H9 (cell line): ENCODE measurements at regions not wholly inside any gene's neighbourhood (a gene's known extent, or its start where the extent isn't known, plus 50 kb on each side); places are given as distances from the start of the nearest gene placed in this dataset.

ENCODE experiments used
- DNase-seq: peaks from one replicate; pipeline ENCODE4 v3.0.0-alpha.2; 2017
- H2AFZ ChIP-seq: one replicate; pipeline ENCODE4 v1.6.1; 2013; ENCODE audit warnings: mild to moderate bottlenecking, low read length, control low read depth, moderate library complexity
- H2AK5ac ChIP-seq: 2 replicates; pipeline ENCODE4 v1.6.1; 2013; ENCODE audit warnings: low read length, control low read depth, mixed read lengths; ENCODE audit not compliant: insufficient read length
- H2BK120ac ChIP-seq: one replicate; pipeline ENCODE4 v1.6.1; 2013; ENCODE audit warnings: low read depth, mild to moderate bottlenecking, low read length, control low read depth, inconsistent platforms; ENCODE audit not compliant: poor library complexity, severe bottlenecking
- H2BK12ac ChIP-seq: 2 replicates; pipeline ENCODE4 v1.6.1; 2013; ENCODE audit warnings: low read length, control low read depth, mixed read lengths, low read depth; ENCODE audit not compliant: insufficient read length
- H2BK15ac ChIP-seq: 2 replicates; pipeline ENCODE4 v1.6.1; 2013; ENCODE audit warnings: low read depth, low read length, control low read depth
- H2BK20ac ChIP-seq: one replicate; pipeline ENCODE4 v1.6.1; 2013; ENCODE audit warnings: low read depth, mild to moderate bottlenecking, low read length, control low read depth, inconsistent platforms; ENCODE audit not compliant: poor library complexity, severe bottlenecking
- H2BK5ac ChIP-seq: 2 replicates; pipeline ENCODE4 v1.6.1; 2013; ENCODE audit warnings: low read length, control low read depth, mixed read lengths; ENCODE audit not compliant: insufficient read length
- H3K14ac ChIP-seq: 2 replicates; pipeline ENCODE4 v1.6.1; 2013; ENCODE audit warnings: low read length, control low read depth; ENCODE audit not compliant: insufficient read depth
- H3K18ac ChIP-seq: 2 replicates; pipeline ENCODE4 v1.6.1; 2013; ENCODE audit warnings: low read depth, mild to moderate bottlenecking, mixed read lengths, low read length, control low read depth; ENCODE audit not compliant: insufficient read length
- H3K23ac ChIP-seq: 2 replicates; pipeline ENCODE4 v1.6.1; 2013; ENCODE audit warnings: low read length, control low read depth, mixed read lengths, low read depth; ENCODE audit not compliant: insufficient read length
- H3K23me2 ChIP-seq: 2 replicates; pipeline ENCODE4 v1.6.1; 2013; ENCODE audit warnings: low read depth, mild to moderate bottlenecking, mixed read lengths, low read length, control low read depth; ENCODE audit not compliant: insufficient read length, poor library complexity, severe bottlenecking
- H3K27ac ChIP-seq: 2 replicates; pipeline ENCODE4 v1.5.1; 2013; ENCODE audit warnings: low read length, control low read depth, mixed read lengths, low read depth; ENCODE audit not compliant: insufficient read length
- H3K27me3 ChIP-seq: 2 replicates; pipeline ENCODE4 v1.6.1; 2013; ENCODE audit warnings: low read length, control low read depth, inconsistent platforms; ENCODE audit not compliant: insufficient read depth
- H3K4ac ChIP-seq: 2 replicates; pipeline ENCODE4 v1.6.1; 2013; ENCODE audit warnings: low read depth, mild to moderate bottlenecking, control low read depth, inconsistent platforms, low read length, moderate library complexity
- H3K4me1 ChIP-seq: 2 replicates; pipeline ENCODE4 v1.6.1; 2013; ENCODE audit warnings: low read length, control low read depth, inconsistent platforms; ENCODE audit not compliant: insufficient read depth
- H3K4me2 ChIP-seq: 2 replicates; pipeline ENCODE4 v1.6.1; 2013; ENCODE audit warnings: low read length, control low read depth, mixed read lengths; ENCODE audit not compliant: insufficient read length, insufficient read depth
- H3K56ac ChIP-seq: 2 replicates; pipeline ENCODE4 v1.6.1; 2013; ENCODE audit warnings: low read depth, mild to moderate bottlenecking, mixed read lengths, low read length, control low read depth; ENCODE audit not compliant: insufficient read length
- H3K79me1 ChIP-seq: 2 replicates; pipeline ENCODE4 v1.6.1; 2013; ENCODE audit warnings: low read depth, mild to moderate bottlenecking, moderate library complexity, low read length, control low read depth, inconsistent platforms; ENCODE audit not compliant: insufficient read depth, poor library complexity, severe bottlenecking
- H3K79me2 ChIP-seq: 2 replicates; pipeline ENCODE4 v1.6.1; 2013; ENCODE audit warnings: low read length, control low read depth, inconsistent platforms; ENCODE audit not compliant: insufficient read depth
- H3K9ac ChIP-seq: 2 replicates; pipeline ENCODE4 v1.6.1; 2013; ENCODE audit warnings: low read length, control low read depth, mixed read lengths; ENCODE audit not compliant: insufficient read length; ENCODE audit errors: extremely low read depth
- H3K9me3 ChIP-seq: one replicate; pipeline ENCODE4 v1.6.1; 2013; ENCODE audit warnings: low read depth, low read length, inconsistent platforms; ENCODE audit not compliant: control insufficient read depth
- H3T11ph ChIP-seq: one replicate; pipeline ENCODE4 v1.6.1; 2013; ENCODE audit warnings: mild to moderate bottlenecking, low read length, control low read depth, inconsistent platforms
- H4K20me1 ChIP-seq: one replicate; pipeline ENCODE4 v1.6.1; 2013; ENCODE audit not compliant: control insufficient read depth, insufficient read length, insufficient read depth
- H4K5ac ChIP-seq: 2 replicates; pipeline ENCODE4 v1.6.1; 2013; ENCODE audit warnings: low read depth, mild to moderate bottlenecking, mixed read lengths, low read length, control low read depth; ENCODE audit not compliant: insufficient read length
- H4K8ac ChIP-seq: replicated peaks from 2 replicates; pipeline ENCODE4 v1.6.1; 2013; ENCODE audit warnings: low read length, control low read depth, mixed read lengths, low read depth; ENCODE audit not compliant: insufficient read length
- H4K91ac ChIP-seq: 2 replicates; pipeline ENCODE4 v1.6.1; 2013; ENCODE audit warnings: low read depth, mild to moderate bottlenecking, moderate library complexity, mixed read lengths, low read length, control low read depth; ENCODE audit not compliant: insufficient read length
- H3K27ac Mint-ChIP-seq, 3 experiments: 2 replicates in 2 of 3; 3 replicates in 1 of 3; pipeline ENCODE4 v1.8.0; 2020 to 2021; ENCODE audit warnings: mixed read lengths in 3 of 3, mild to moderate bottlenecking in 1 of 3, moderate library complexity in 1 of 3
- H3K27me3 Mint-ChIP-seq: 2 replicates; pipeline ENCODE4 v1.8.0; 2021; ENCODE audit warnings: low read depth, mild to moderate bottlenecking, moderate library complexity, mixed read lengths
- H3K36me3 Mint-ChIP-seq, 3 experiments: 2 replicates in 2 of 3; 3 replicates in 1 of 3; pipeline ENCODE4 v1.8.0; 2020 to 2021; ENCODE audit warnings: low read depth in 3 of 3, mixed read lengths in 3 of 3; ENCODE audit not compliant: insufficient read depth in 1 of 3
- H3K4me1 Mint-ChIP-seq, 2 experiments: 2 replicates each; pipeline ENCODE4 v1.8.0; 2020; ENCODE audit warnings: mixed read lengths in 2 of 2
- H3K4me3 Mint-ChIP-seq, 2 experiments: 2 replicates in 1 of 2; 3 replicates in 1 of 2; pipeline ENCODE4 v1.8.0; 2020 to 2021; ENCODE audit warnings: mild to moderate bottlenecking in 2 of 2, mixed read lengths in 2 of 2, moderate library complexity in 1 of 2
- H3K9me3 Mint-ChIP-seq, 2 experiments: 2 replicates in 1 of 2; 3 replicates in 1 of 2; pipeline ENCODE4 v1.8.0; 2020; ENCODE audit warnings: mild to moderate bottlenecking in 2 of 2, mixed read lengths in 2 of 2, moderate library complexity in 1 of 2
- WGBS: extraction: QIAGEN DNeasy Blood & Tissue Kit; methylation state at CpG from one replicate; pipeline ENCODE4 v1.1.7; 2013; ENCODE audit warnings: missing lambda C conversion rate, low lambda C conversion rate, mixed read lengths; ENCODE audit not compliant: insufficient read length; ENCODE audit errors: extremely low coverage; 5-methylcytosine and 5-hydroxymethylcytosine counted together
- TF ChIP-seq, protein P1 (sequence below): fragments of 200-600 bp; sonication (generic); conservative IDR thresholded peaks from 3 replicates; pipeline ENCODE4 v1.8.0; 2021; ENCODE audit warnings: antibody characterized with exemption, mild to moderate bottlenecking

DNA sequence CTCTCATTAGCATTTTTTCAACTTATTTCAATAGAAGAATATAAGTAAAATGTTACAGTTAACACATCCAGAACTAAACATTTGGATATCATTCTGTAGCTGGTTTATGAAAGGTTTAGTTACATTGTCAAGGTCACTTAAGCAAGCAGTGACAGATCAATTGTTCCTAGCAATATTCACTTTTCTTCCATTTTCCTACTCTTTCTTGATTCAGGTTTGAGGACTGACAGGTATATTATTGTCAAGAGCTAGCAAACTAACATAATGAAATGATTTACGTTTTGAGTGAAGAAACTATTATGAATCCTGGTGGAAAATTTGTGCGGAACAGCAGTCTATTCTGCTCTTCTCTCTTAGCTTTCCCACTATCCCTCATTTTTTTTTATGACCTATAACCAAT is 220.4 kb upstream of the ADGRL4 start:
- Histone ChIP-seq H3K4me2 (no peak overlapping the region), H2BK5ac (no peak overlapping the region), H4K5ac (no peak overlapping the region), H3K4me1 (no peaks in the 10 kb centered on the region), H3K23ac (no peak overlapping the region), H2BK12ac (no peak overlapping the region), H2BK20ac (no peak overlapping the region), H3K79me2 (no peaks in the 10 kb centered on the region), H3K27ac (no peak overlapping the region), H3K9me3 (no peaks in the 10 kb centered on the region), H2BK120ac (no peak overlapping the region), H2BK15ac (no peak overlapping the region), H3K14ac (no peak overlapping the region), H3K9ac (no peak overlapping the region), H3K79me1 (no peaks in the 10 kb centered on the region), H3K18ac (no peak overlapping the region), H3K27me3 (no peaks in the 10 kb centered on the region), H3K23me2 (no peaks in the 10 kb centered on the region), H3K4ac (no peak overlapping the region), H2AFZ (no peak overlapping the region), H3K56ac (no peak overlapping the region), H4K8ac (no peak overlapping the region), H2AK5ac (no peak overlapping the region), H4K20me1 (no peaks in the 10 kb centered on the region), H3T11ph (no peak overlapping the region), H4K91ac (no peak overlapping the region)
- Mint-ChIP-seq H3K36me3 (peaks cover 5 to 8% (median 5%) of the 10 kb centered on the region in 3 experiments; a peak in 5 of 7 replicates), H3K9me3 (peaks cover under 1 to 8% of the 10 kb centered on the region in 2 experiments; a peak in 4 of 5 replicates), H3K4me1 (peaks cover 5 to 9% of the 10 kb centered on the region in 2 experiments; a peak in 3 of 4 replicates), H3K4me3 (no peak overlapping the region), H3K27ac (no peak overlapping the region), H3K27me3 (no peaks in the 10 kb centered on the region)
- WGBS, result no CpG with 5 or more reads among the region's 2 CpGs
- TF ChIP-seq, protein P1, sequence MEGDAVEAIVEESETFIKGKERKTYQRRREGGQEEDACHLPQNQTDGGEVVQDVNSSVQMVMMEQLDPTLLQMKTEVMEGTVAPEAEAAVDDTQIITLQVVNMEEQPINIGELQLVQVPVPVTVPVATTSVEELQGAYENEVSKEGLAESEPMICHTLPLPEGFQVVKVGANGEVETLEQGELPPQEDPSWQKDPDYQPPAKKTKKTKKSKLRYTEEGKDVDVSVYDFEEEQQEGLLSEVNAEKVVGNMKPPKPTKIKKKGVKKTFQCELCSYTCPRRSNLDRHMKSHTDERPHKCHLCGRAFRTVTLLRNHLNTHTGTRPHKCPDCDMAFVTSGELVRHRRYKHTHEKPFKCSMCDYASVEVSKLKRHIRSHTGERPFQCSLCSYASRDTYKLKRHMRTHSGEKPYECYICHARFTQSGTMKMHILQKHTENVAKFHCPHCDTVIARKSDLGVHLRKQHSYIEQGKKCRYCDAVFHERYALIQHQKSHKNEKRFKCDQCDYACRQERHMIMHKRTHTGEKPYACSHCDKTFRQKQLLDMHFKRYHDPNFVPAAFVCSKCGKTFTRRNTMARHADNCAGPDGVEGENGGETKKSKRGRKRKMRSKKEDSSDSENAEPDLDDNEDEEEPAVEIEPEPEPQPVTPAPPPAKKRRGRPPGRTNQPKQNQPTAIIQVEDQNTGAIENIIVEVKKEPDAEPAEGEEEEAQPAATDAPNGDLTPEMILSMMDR, result no peak
- DNase-seq, result no peak
